Activated B cell treated with CpG ODN at 0.5 μM for 24 hours (primary cell): ENCODE measurements at regions not wholly inside any gene's neighbourhood (a gene's known extent, or its start where the extent isn't known, plus 50 kb on each side); places are given as distances from the start of the nearest gene placed in this dataset.

Experiments used
- ATAC-seq: fragments of 200-7000 bp; cut with Tn5 transposase; one replicate; pipeline ENCODE4 v1.10.0; 2021; ENCODE audit warnings: low read depth, mild to moderate bottlenecking, moderate library complexity
- CTCF ChIA-PET: fragments of 350-600 bp; sonication (Branson Sonifier 250); formaldehyde crosslinking; loops from one replicate; lab custom pipeline; 2021; ENCODE audit warnings: antibody characterized with exemption; lab: Charles Lee
- POLR2A ChIA-PET: fragments of 350-600 bp; sonication (Branson Sonifier 250); formaldehyde crosslinking; loops from one replicate; lab custom pipeline; 2021; ENCODE audit warnings: antibody characterized with exemption; lab: Charles Lee
- DNase-seq: peaks from one replicate; pipeline ENCODE4 v3.0.0; 2022
- H3K27ac Mint-ChIP-seq: one replicate; pipeline ENCODE4 v1.8.0; 2020; ENCODE audit warnings: mixed read lengths
- H3K27me3 Mint-ChIP-seq: one replicate; pipeline ENCODE4 v1.8.0; 2021; ENCODE audit warnings: mixed read lengths
- H3K36me3 Mint-ChIP-seq: one replicate; pipeline ENCODE4 v1.8.0; 2021; ENCODE audit warnings: low read depth, mixed read lengths
- H3K4me1 Mint-ChIP-seq: one replicate; pipeline ENCODE4 v1.8.0; 2021; ENCODE audit warnings: mixed read lengths
- H3K4me3 Mint-ChIP-seq: one replicate; pipeline ENCODE4 v1.8.0; 2020; ENCODE audit warnings: mild to moderate bottlenecking, mixed read lengths
- H3K9me3 Mint-ChIP-seq: one replicate; pipeline ENCODE4 v1.8.0; 2020; ENCODE audit warnings: mixed read lengths
- CTCF ChIP-seq: fragments of 200-600 bp; IDR thresholded peaks from one replicate; pipeline ENCODE4 v1.8.0; 2022; ENCODE audit warnings: antibody characterized with exemption, mild to moderate bottlenecking
- intact Hi-C: fragments of 100-400 bp; cut with micrococcal nuclease; formaldehyde crosslinking; loops from one replicate; pipeline ENCODE4 v1.15.1; 2024

DNA sequence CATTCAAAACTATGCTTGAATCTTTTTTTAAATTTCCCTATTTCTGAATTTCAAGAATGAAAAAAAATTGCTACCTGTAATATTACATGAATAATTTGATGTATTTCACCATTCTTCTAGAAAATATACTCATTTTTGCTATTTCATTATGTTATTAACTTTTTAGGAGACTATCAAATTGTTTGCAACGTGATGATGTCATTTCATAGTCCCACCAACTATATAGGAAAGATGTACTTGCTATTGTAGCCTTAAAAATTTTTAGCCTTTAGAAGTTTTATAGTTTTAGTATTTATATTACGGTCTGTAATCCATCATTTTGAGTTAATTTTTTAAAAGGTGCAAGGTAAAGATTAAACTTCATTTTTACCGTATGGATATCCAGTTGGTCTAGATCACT lies 81.4 kb upstream of the AHI1 start:
- intact Hi-C loops, result no loop called here
- POLR2A ChIA-PET, result no interaction called here
- CTCF ChIA-PET, result no interaction called here
- ATAC-seq, result no peak
- Mint-ChIP-seq H3K36me3 (no peaks in the 10 kb centered on the region), H3K27ac (no peak overlapping the region), H3K4me1 (peaks cover 11% of the 10 kb centered on the region), H3K4me3 (no peak overlapping the region), H3K9me3 (no peaks in the 10 kb centered on the region), H3K27me3 (no peaks in the 10 kb centered on the region)
- TF ChIP-seq CTCF, result no peak
- no peak for DNase-seq

GRCh38 chr6:135581211-135581610 lies 83.7 kb upstream of the AHI1 start:
- H3K9me3 Mint-ChIP-seq, result no peaks in the 10 kb centered on the region
- no peaks in the 10 kb centered on the region for H3K36me3 Mint-ChIP-seq
- ATAC-seq, result no peak
- no peak overlapping the region for H3K27ac Mint-ChIP-seq
- TF ChIP-seq CTCF, result no peak
- H3K4me3 Mint-ChIP-seq, result no peak overlapping the region
- ChIA-PET CTCF (no interaction called here), POLR2A (interaction anchor here (0.7 kb wide), 1 partner anchor 96 kb away, joined by 3 read pairs; no protein-coding TSS in a partner anchor)
- intact Hi-C loops, result no loop called here
- H3K4me1 Mint-ChIP-seq, result peaks cover 8% of the 10 kb centered on the region
- H3K27me3 Mint-ChIP-seq, result no peaks in the 10 kb centered on the region
- DNase-seq, result no peak

DNA sequence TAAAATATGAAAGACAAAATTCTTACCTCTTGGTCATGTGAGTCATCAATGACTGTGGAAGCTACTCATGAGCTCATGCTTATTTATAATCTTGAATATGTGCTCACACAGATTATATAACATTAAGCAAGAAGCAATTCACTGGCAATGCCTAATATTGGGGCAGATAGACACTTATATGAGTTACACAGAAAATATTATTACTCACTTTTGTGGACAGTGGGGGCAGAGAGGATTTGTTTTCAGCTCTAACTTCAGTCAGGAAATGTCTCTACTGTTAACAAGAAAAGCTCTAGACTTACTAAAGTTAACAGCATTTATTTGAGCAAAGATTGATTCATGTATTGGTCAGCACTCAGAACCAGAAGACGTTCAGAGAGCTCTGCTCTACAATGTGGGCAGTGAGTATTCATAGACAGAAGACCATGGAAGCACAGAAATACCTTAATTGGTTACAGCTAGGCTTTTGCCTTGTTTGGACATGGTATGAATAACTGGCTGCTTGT lies 85.8 kb upstream of the AHI1 start:
- no peak for TF ChIP-seq CTCF
- POLR2A ChIA-PET, result interaction anchor here (0.5 kb wide), 1 partner anchor 238 kb away, joined by 3 read pairs; no protein-coding TSS in a partner anchor
- H3K4me1 Mint-ChIP-seq, result peaks cover 4% of the 10 kb centered on the region
- H3K27ac Mint-ChIP-seq, result no peak overlapping the region
- H3K36me3 Mint-ChIP-seq, result no peaks in the 10 kb centered on the region
- ATAC-seq (no peak), DNase-seq (no peak)
- CTCF ChIA-PET, result no interaction called here
- no peak overlapping the region for H3K4me3 Mint-ChIP-seq
- no peaks in the 10 kb centered on the region for H3K27me3 Mint-ChIP-seq
- intact Hi-C loops, result no loop called here
- no peaks in the 10 kb centered on the region for H3K9me3 Mint-ChIP-seq

GRCh38 chr6:135586388-135586787 lies 88.8 kb upstream of the AHI1 start:
- Mint-ChIP-seq H3K4me3 (no peak overlapping the region), H3K36me3 (no peaks in the 10 kb centered on the region), H3K27ac (no peak overlapping the region), H3K27me3 (no peaks in the 10 kb centered on the region), H3K9me3 (no peaks in the 10 kb centered on the region), H3K4me1 (peaks cover 4% of the 10 kb centered on the region)
- intact Hi-C loops, result no loop called here
- no peak for TF ChIP-seq CTCF
- no peak for ATAC-seq
- no peak for DNase-seq
- ChIA-PET POLR2A (no interaction called here), CTCF (interaction anchor here (2.0 kb wide), 1 partner anchor 323 kb away, joined by 6 read pairs; no protein-coding TSS in a partner anchor)

DNA sequence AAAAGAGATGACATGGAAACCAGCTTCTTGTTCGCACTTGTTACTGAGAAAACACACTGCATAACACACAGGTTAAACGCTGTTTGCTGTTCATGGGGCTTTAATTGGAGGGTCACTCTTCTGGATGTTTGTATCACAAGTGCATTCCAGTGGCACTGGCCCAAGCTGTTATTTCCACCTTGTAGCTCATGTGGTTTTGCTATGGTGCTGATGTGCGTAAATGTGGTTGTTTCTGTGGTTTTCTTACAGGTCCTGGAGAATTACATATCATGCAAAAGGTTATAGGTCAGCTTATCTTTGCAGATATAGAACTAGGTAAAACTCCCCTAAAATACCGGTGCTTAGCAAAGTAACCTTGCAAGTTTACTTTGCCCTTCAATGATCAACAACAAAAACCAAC lies 89.3 kb upstream of the AHI1 start:
- ATAC-seq (peak; percentile 40), DNase-seq (no peak)
- H3K27ac Mint-ChIP-seq, result no peak overlapping the region
- H3K4me3 Mint-ChIP-seq, result no peak overlapping the region
- ChIA-PET POLR2A (no interaction called here), CTCF (interaction anchor here (0.9 to 2.0 kb wide), 2 partner anchors 137 to 323 kb away, joined by 3 to 6 read pairs; no protein-coding TSS in a partner anchor)
- no peaks in the 10 kb centered on the region for H3K9me3 Mint-ChIP-seq
- intact Hi-C loops, result no loop called here
- TF ChIP-seq CTCF, result no peak
- H3K27me3 Mint-ChIP-seq, result no peaks in the 10 kb centered on the region
- peaks cover 4% of the 10 kb centered on the region for H3K4me1 Mint-ChIP-seq
- H3K36me3 Mint-ChIP-seq, result no peaks in the 10 kb centered on the region
